ENCODE measurements at regions not wholly inside any gene's neighbourhood (a gene's known extent, or its start where the extent isn't known, plus 50 kb on each side); places are given as distances from the start of the nearest gene placed in this dataset.

GRCh38 chr9:16267281-16268066, 603.0 kb downstream of the BNC2 start:
- Mint-ChIP-seq H3K4me1 (ENCODE audit: unreplicated experiment) (peaks cover 38% of the 10 kb centered on the region), H3K36me3 (ENCODE audit: unreplicated experiment) (peaks cover 3% of the 10 kb centered on the region), H3K27ac (ENCODE audit: unreplicated experiment) (peak overlapping the region; percentile 95), H3K4me3 (ENCODE audit: unreplicated experiment) (peak overlapping the region; percentile 74), H3K9me3 (ENCODE audit: unreplicated experiment) (no peaks in the 10 kb centered on the region), H3K27me3 (ENCODE audit: unreplicated experiment) (no peaks in the 10 kb centered on the region)
- DNase-seq (ENCODE audit: extremely low spot score, unreplicated experiment), result peak; percentile 36
- TF ChIP-seq, protein P1, sequence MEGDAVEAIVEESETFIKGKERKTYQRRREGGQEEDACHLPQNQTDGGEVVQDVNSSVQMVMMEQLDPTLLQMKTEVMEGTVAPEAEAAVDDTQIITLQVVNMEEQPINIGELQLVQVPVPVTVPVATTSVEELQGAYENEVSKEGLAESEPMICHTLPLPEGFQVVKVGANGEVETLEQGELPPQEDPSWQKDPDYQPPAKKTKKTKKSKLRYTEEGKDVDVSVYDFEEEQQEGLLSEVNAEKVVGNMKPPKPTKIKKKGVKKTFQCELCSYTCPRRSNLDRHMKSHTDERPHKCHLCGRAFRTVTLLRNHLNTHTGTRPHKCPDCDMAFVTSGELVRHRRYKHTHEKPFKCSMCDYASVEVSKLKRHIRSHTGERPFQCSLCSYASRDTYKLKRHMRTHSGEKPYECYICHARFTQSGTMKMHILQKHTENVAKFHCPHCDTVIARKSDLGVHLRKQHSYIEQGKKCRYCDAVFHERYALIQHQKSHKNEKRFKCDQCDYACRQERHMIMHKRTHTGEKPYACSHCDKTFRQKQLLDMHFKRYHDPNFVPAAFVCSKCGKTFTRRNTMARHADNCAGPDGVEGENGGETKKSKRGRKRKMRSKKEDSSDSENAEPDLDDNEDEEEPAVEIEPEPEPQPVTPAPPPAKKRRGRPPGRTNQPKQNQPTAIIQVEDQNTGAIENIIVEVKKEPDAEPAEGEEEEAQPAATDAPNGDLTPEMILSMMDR (IDR thresholded peaks at IDR 0.05), result no peak

GRCh38 chr9:16268067-16268881, 602.2 kb downstream of the BNC2 start:
- Mint-ChIP-seq H3K27ac (ENCODE audit: unreplicated experiment) (peak overlapping the region; percentile 95), H3K36me3 (ENCODE audit: unreplicated experiment) (peaks cover 3% of the 10 kb centered on the region), H3K9me3 (ENCODE audit: unreplicated experiment) (no peaks in the 10 kb centered on the region), H3K4me1 (ENCODE audit: unreplicated experiment) (peaks cover 34% of the 10 kb centered on the region), H3K27me3 (ENCODE audit: unreplicated experiment) (no peaks in the 10 kb centered on the region), H3K4me3 (ENCODE audit: unreplicated experiment) (peak overlapping the region; percentile 74)
- no peak for DNase-seq (ENCODE audit: extremely low spot score, unreplicated experiment)
- TF ChIP-seq, protein P1 (IDR thresholded peaks at IDR 0.05), result no peak

GRCh38 chr9:16271967-16272366, 598.5 kb downstream of the BNC2 start:
- Mint-ChIP-seq H3K36me3 (ENCODE audit: unreplicated experiment) (no peaks in the 10 kb centered on the region), H3K27ac (ENCODE audit: unreplicated experiment) (no peak overlapping the region), H3K4me3 (ENCODE audit: unreplicated experiment) (no peak overlapping the region), H3K9me3 (ENCODE audit: unreplicated experiment) (no peaks in the 10 kb centered on the region), H3K4me1 (ENCODE audit: unreplicated experiment) (peaks cover 19% of the 10 kb centered on the region), H3K27me3 (ENCODE audit: unreplicated experiment) (no peaks in the 10 kb centered on the region)
- TF ChIP-seq, protein P1 (IDR thresholded peaks at IDR 0.05), result no peak
- no peak for DNase-seq (ENCODE audit: extremely low spot score, unreplicated experiment)

GRCh38 chr9:16272776-16273175, 597.7 kb downstream of the BNC2 start:
- Mint-ChIP-seq H3K9me3 (ENCODE audit: unreplicated experiment) (no peaks in the 10 kb centered on the region), H3K27ac (ENCODE audit: unreplicated experiment) (no peak overlapping the region), H3K4me1 (ENCODE audit: unreplicated experiment) (peaks cover 13% of the 10 kb centered on the region), H3K27me3 (ENCODE audit: unreplicated experiment) (no peaks in the 10 kb centered on the region), H3K4me3 (ENCODE audit: unreplicated experiment) (no peak overlapping the region), H3K36me3 (ENCODE audit: unreplicated experiment) (no peaks in the 10 kb centered on the region)
- TF ChIP-seq, protein P1 (IDR thresholded peaks at IDR 0.05), result no peak
- DNase-seq (ENCODE audit: extremely low spot score, unreplicated experiment), result no peak

Measured in osteocyte (in vitro differentiated cells).